HepG2 (cell line): ENCODE measurements at regions not wholly inside any gene's neighbourhood (a gene's known extent, or its start where the extent isn't known, plus 50 kb on each side); places are given as distances from the start of the nearest gene placed in this dataset.

ENCODE experiments used
- EP300 ChIP-seq, 3 experiments: sonication (generic) in 1 of 3; formaldehyde crosslinking in 1 of 3; IDR thresholded peaks; 2 replicates each; pipeline versions ENCODE4 v1.5.1 to v1.6.1; 2011 to 2020; ENCODE audit warnings: low read depth in 2 of 3, low read length in 2 of 3, borderline replicate concordance in 1 of 3, improper control_type of control experiment in 1 of 3, mild to moderate bottlenecking in 1 of 3, missing genetic modification reagents in 1 of 3, moderate library complexity in 1 of 3
- NR2F6 ChIP-seq, 2 experiments: IDR thresholded peaks; 2 replicates each; pipeline ENCODE4 v1.6.1; 2016; ENCODE audit warnings: antibody characterized with exemption in 1 of 2, mild to moderate bottlenecking in 1 of 2
- POLR2A ChIP-seq, 2 experiments: IDR thresholded peaks; 2 replicates each; pipeline ENCODE4 v1.6.1; 2011; ENCODE audit warnings: low read depth in 2 of 2, low read length in 2 of 2, mild to moderate bottlenecking in 1 of 2, moderate library complexity in 1 of 2; ENCODE audit not compliant: insufficient read depth in 1 of 2
- POLR2G ChIP-seq: fragments of 200-400 bp; formaldehyde crosslinking; IDR thresholded peaks from 2 replicates; pipeline ENCODE4 v1.6.1; 2018; ENCODE audit warnings: mild to moderate bottlenecking, low read depth, low read length, moderate library complexity
- RFX5 ChIP-seq: IDR thresholded peaks from 2 replicates; pipeline ENCODE4 v1.6.1; 2011; ENCODE audit warnings: low read depth, low read length, improper control_type of control experiment
- SKI ChIP-seq: fragments of 450-650 bp; IDR thresholded peaks from one replicate; pipeline ENCODE4 v1.6.1; 2018; ENCODE audit warnings: mild to moderate bottlenecking; ENCODE audit not compliant: partially characterized antibody
- ZNF619 ChIP-seq: sonication (generic); formaldehyde crosslinking; IDR thresholded peaks from 2 replicates; pipeline ENCODE4 v1.4.0; 2020; ENCODE audit warnings: mild to moderate bottlenecking, missing genetic modification reagents
- ZNF792 ChIP-seq: IDR thresholded peaks from 2 replicates; pipeline ENCODE4 v1.6.1; 2016
- TF ChIP-seq, protein P1 (sequence below): sonication (generic); formaldehyde crosslinking; IDR thresholded peaks from 2 replicates; pipeline ENCODE4 v1.4.0; 2020; ENCODE audit warnings: missing genetic modification reagents
- TF ChIP-seq, protein P2 (sequence below): sonication (generic); formaldehyde crosslinking; IDR thresholded peaks from 2 replicates; pipeline ENCODE4 v1.5.0; 2020; ENCODE audit warnings: mild to moderate bottlenecking, missing genetic modification reagents, moderate library complexity
- TF ChIP-seq, protein P3 (sequence below): sonication (generic); formaldehyde crosslinking; IDR thresholded peaks from 2 replicates; pipeline ENCODE4 v1.8.0; 2022; ENCODE audit warnings: missing genetic modification reagents, mild to moderate bottlenecking, borderline replicate concordance
- TF ChIP-seq, protein P4 (sequence below), 2 experiments: IDR thresholded peaks; 2 replicates each; pipeline ENCODE4 v1.6.1; 2011 to 2012; ENCODE audit warnings: low read length in 2 of 2, borderline replicate concordance in 1 of 2, low read depth in 1 of 2, mild to moderate bottlenecking in 1 of 2, moderate library complexity in 1 of 2

DNA sequence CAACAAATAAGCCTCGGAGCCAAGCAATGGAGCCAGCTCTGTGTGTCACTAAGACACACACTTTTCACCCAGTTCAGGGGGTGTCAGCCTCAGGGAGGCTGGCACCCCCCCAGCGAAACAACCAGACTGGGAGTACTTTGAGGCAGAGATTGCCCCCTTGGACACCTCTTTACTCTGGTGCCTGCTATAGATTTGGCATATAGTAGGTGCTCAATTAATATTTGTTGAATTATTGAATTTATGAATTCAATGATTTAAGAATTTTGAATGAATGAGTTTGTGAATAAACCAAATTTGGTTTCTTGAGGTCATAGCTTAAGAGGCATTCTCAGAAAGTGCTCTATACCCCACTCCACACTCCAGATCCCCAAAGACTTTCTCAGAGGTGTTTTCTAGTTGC lies 70.3 kb downstream of the OLIG1 start:
- TF ChIP-seq POLR2A (IDR thresholded peaks at IDR 0.05; ENCODE audit: insufficient read depth in 1 of 2, low read depth in 2 of 2, low read length in 2 of 2) (no peak), SKI (no peak), ZNF619 (CRISPR knock-in tag) (no peak), EP300 (IDR thresholded peaks at IDR 0.05; ENCODE audit: low read depth in 2 of 2, low read length in 2 of 2) (no peak), EP300 (CRISPR knock-in tag; IDR thresholded peaks at IDR 0.05; ENCODE audit: borderline replicate concordance) (no peak), NR2F6 (IDR thresholded peaks at IDR 0.05) (no peak), NR2F6 (CRISPR knock-in tag; IDR thresholded peaks at IDR 0.05) (no peak), POLR2G (no peak), RFX5 (no peak), ZNF792 (CRISPR knock-in tag) (no peak)
- TF ChIP-seq, protein P1, sequence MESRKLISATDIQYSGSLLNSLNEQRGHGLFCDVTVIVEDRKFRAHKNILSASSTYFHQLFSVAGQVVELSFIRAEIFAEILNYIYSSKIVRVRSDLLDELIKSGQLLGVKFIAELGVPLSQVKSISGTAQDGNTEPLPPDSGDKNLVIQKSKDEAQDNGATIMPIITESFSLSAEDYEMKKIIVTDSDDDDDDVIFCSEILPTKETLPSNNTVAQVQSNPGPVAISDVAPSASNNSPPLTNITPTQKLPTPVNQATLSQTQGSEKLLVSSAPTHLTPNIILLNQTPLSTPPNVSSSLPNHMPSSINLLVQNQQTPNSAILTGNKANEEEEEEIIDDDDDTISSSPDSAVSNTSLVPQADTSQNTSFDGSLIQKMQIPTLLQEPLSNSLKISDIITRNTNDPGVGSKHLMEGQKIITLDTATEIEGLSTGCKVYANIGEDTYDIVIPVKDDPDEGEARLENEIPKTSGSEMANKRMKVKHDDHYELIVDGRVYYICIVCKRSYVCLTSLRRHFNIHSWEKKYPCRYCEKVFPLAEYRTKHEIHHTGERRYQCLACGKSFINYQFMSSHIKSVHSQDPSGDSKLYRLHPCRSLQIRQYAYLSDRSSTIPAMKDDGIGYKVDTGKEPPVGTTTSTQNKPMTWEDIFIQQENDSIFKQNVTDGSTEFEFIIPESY (CRISPR knock-in tag) = no peak
- TF ChIP-seq, protein P2, sequence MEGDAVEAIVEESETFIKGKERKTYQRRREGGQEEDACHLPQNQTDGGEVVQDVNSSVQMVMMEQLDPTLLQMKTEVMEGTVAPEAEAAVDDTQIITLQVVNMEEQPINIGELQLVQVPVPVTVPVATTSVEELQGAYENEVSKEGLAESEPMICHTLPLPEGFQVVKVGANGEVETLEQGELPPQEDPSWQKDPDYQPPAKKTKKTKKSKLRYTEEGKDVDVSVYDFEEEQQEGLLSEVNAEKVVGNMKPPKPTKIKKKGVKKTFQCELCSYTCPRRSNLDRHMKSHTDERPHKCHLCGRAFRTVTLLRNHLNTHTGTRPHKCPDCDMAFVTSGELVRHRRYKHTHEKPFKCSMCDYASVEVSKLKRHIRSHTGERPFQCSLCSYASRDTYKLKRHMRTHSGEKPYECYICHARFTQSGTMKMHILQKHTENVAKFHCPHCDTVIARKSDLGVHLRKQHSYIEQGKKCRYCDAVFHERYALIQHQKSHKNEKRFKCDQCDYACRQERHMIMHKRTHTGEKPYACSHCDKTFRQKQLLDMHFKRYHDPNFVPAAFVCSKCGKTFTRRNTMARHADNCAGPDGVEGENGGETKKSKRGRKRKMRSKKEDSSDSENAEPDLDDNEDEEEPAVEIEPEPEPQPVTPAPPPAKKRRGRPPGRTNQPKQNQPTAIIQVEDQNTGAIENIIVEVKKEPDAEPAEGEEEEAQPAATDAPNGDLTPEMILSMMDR = no peak
- TF ChIP-seq, protein P3, sequence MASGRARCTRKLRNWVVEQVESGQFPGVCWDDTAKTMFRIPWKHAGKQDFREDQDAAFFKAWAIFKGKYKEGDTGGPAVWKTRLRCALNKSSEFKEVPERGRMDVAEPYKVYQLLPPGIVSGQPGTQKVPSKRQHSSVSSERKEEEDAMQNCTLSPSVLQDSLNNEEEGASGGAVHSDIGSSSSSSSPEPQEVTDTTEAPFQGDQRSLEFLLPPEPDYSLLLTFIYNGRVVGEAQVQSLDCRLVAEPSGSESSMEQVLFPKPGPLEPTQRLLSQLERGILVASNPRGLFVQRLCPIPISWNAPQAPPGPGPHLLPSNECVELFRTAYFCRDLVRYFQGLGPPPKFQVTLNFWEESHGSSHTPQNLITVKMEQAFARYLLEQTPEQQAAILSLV (CRISPR knock-in tag) = no peak
- TF ChIP-seq, protein P4, sequence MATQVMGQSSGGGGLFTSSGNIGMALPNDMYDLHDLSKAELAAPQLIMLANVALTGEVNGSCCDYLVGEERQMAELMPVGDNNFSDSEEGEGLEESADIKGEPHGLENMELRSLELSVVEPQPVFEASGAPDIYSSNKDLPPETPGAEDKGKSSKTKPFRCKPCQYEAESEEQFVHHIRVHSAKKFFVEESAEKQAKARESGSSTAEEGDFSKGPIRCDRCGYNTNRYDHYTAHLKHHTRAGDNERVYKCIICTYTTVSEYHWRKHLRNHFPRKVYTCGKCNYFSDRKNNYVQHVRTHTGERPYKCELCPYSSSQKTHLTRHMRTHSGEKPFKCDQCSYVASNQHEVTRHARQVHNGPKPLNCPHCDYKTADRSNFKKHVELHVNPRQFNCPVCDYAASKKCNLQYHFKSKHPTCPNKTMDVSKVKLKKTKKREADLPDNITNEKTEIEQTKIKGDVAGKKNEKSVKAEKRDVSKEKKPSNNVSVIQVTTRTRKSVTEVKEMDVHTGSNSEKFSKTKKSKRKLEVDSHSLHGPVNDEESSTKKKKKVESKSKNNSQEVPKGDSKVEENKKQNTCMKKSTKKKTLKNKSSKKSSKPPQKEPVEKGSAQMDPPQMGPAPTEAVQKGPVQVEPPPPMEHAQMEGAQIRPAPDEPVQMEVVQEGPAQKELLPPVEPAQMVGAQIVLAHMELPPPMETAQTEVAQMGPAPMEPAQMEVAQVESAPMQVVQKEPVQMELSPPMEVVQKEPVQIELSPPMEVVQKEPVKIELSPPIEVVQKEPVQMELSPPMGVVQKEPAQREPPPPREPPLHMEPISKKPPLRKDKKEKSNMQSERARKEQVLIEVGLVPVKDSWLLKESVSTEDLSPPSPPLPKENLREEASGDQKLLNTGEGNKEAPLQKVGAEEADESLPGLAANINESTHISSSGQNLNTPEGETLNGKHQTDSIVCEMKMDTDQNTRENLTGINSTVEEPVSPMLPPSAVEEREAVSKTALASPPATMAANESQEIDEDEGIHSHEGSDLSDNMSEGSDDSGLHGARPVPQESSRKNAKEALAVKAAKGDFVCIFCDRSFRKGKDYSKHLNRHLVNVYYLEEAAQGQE (IDR thresholded peaks at IDR 0.05; ENCODE audit: borderline replicate concordance in 1 of 2, low read depth in 1 of 2, low read length in 2 of 2) = no peak
